H4 (cell line): ENCODE measurements at regions not wholly inside any gene's neighbourhood (a gene's known extent, or its start where the extent isn't known, plus 50 kb on each side); places are given as distances from the start of the nearest gene placed in this dataset.

Source experiments
- DNase-seq: peaks from one replicate; pipeline ENCODE4 v3.0.0-alpha.2; 2015; ENCODE audit warnings: low spot score

GRCh38 chr6:2502998-2503674 lies 247.6 kb downstream of the MYLK4 start:
- DNase-seq, result no peak

- no peak for DNase-seq
Measured at GRCh38 chr6:2502096-2502997, 248.4 kb downstream of the MYLK4 start.

GRCh38 chr6:2497922-2498623 lies 252.6 kb downstream of the MYLK4 start:
- DNase-seq, result peak; percentile 39

- DNase-seq, result no peak
Measured at GRCh38 chr6:2496291-2496690, 250.9 kb upstream of the GMDS start.

- no peak for DNase-seq
Measured at GRCh38 chr6:2492686-2493523, 247.5 kb upstream of the GMDS start.

GRCh38 chr6:2491137-2491536 lies 245.7 kb upstream of the GMDS start:
- no peak for DNase-seq

GRCh38 chr6:2488578-2488977 lies 243.2 kb upstream of the GMDS start:
- no peak for DNase-seq

GRCh38 chr6:2485116-2485515 lies 239.7 kb upstream of the GMDS start:
- no peak for DNase-seq

- DNase-seq, result no peak
Measured at GRCh38 chr6:2482773-2483172, 237.4 kb upstream of the GMDS start.

- DNase-seq, result no peak
Measured at GRCh38 chr6:2481307-2481706, 235.9 kb upstream of the GMDS start.

- DNase-seq, result no peak
Measured at GRCh38 chr6:2480267-2480966, 235.0 kb upstream of the GMDS start.

GRCh38 chr6:2478200-2478599 lies 232.8 kb upstream of the GMDS start:
- DNase-seq, result no peak

- DNase-seq, result no peak
Measured at GRCh38 chr6:2477666-2478065, 232.3 kb upstream of the GMDS start.

- no peak for DNase-seq
Measured at GRCh38 chr6:2477250-2477649, 231.8 kb upstream of the GMDS start.

GRCh38 chr6:2476376-2476775 lies 231.0 kb upstream of the GMDS start:
- no peak for DNase-seq

GRCh38 chr6:2471472-2471871 lies 226.1 kb upstream of the GMDS start:
- DNase-seq, result no peak

- no peak for DNase-seq
Measured at GRCh38 chr6:2469428-2469827, 224.0 kb upstream of the GMDS start.

GRCh38 chr6:2468601-2468955 lies 223.2 kb upstream of the GMDS start:
- no peak for DNase-seq

- DNase-seq, result no peak
Measured at GRCh38 chr6:2467929-2468600, 222.7 kb upstream of the GMDS start.

- no peak for DNase-seq
Measured at GRCh38 chr6:2465336-2465735, 219.9 kb upstream of the GMDS start.

- DNase-seq, result no peak
Measured at GRCh38 chr6:2464641-2465040, 219.2 kb upstream of the GMDS start.
